HG02759 (cell line): ENCODE measurements at regions not wholly inside any gene's neighbourhood (a gene's known extent, or its start where the extent isn't known, plus 50 kb on each side); places are given as distances from the start of the nearest gene placed in this dataset.

Experiments used
- ATAC-seq: cut with Tn5 transposase; IDR thresholded peaks from one replicate; pipeline ENCODE4 v1.9.1; 2021; ENCODE audit warnings: mild to moderate bottlenecking, moderate library complexity; ENCODE audit not compliant: unreplicated experiment

GRCh38 chr18:40926679-40927078, 1028.4 kb upstream of the PIK3C3 start:
- ATAC-seq: no peak

GRCh38 chr18:40925071-40925541, 1029.9 kb upstream of the PIK3C3 start:
- ATAC-seq: no peak

- no peak for ATAC-seq
Observed at GRCh38 chr18:40921845-40922629, 1033.0 kb upstream of the PIK3C3 start.

- ATAC-seq: no peak
Observed at GRCh38 chr18:40917056-40917455, 1038.0 kb upstream of the PIK3C3 start.

- no peak for ATAC-seq
Observed at GRCh38 chr18:40915724-40916123, 1039.3 kb upstream of the PIK3C3 start.

GRCh38 chr18:40911582-40912254, 1043.3 kb upstream of the PIK3C3 start:
- ATAC-seq: no peak

- no peak for ATAC-seq
Observed at GRCh38 chr18:40911041-40911440, 1044.0 kb upstream of the PIK3C3 start.

GRCh38 chr18:40907842-40908241, 1047.2 kb upstream of the PIK3C3 start:
- ATAC-seq: no peak

- ATAC-seq: no peak
Observed at GRCh38 chr18:40904295-40904694, 1050.7 kb upstream of the PIK3C3 start.

- ATAC-seq: no peak
Observed at GRCh38 chr18:40902436-40902835, 1052.6 kb upstream of the PIK3C3 start.

GRCh38 chr18:40897884-40898283, 1057.2 kb upstream of the PIK3C3 start:
- ATAC-seq: no peak

- ATAC-seq: no peak
Observed at GRCh38 chr18:40883271-40883670, 1071.8 kb upstream of the PIK3C3 start.

GRCh38 chr18:40882468-40882867, 1072.6 kb upstream of the PIK3C3 start:
- ATAC-seq: no peak

- ATAC-seq: no peak
Observed at GRCh38 chr18:40878371-40878770, 1076.7 kb upstream of the PIK3C3 start.

GRCh38 chr18:40877096-40877495, 1077.9 kb upstream of the PIK3C3 start:
- no peak for ATAC-seq

- no peak for ATAC-seq
Observed at GRCh38 chr18:40875101-40875615, 1079.9 kb upstream of the PIK3C3 start.

GRCh38 chr18:40874233-40874632, 1080.8 kb upstream of the PIK3C3 start:
- ATAC-seq: no peak

- no peak for ATAC-seq
Observed at GRCh38 chr18:40868110-40868858, 1086.8 kb upstream of the PIK3C3 start.

GRCh38 chr18:40867459-40867858, 1087.6 kb upstream of the PIK3C3 start:
- ATAC-seq: no peak

GRCh38 chr18:40866968-40867367, 1088.1 kb upstream of the PIK3C3 start:
- no peak for ATAC-seq

- no peak for ATAC-seq
Observed at GRCh38 chr18:40866013-40866645, 1088.9 kb upstream of the PIK3C3 start.
